ENCODE measurements at regions not wholly inside any gene's neighbourhood (a gene's known extent, or its start where the extent isn't known, plus 50 kb on each side); places are given as distances from the start of the nearest gene placed in this dataset.

- no peaks in the 10 kb centered on the region for H3K27me3 ChIP-seq
- in situ Hi-C loops (cut with MboI; ENCODE audit: low sequenced_read_pairs in 4 of 4): no loop called here
- ATAC-seq (no peak), DNase-seq (no peak)
- H3K9me3 ChIP-seq: no peaks in the 10 kb centered on the region
- intact Hi-C loops (cut with DNase I; ENCODE audit: low total_unique reads): no loop called here
- no peak overlapping the region for H3K4me3 ChIP-seq
- no peaks in the 10 kb centered on the region for H3K36me3 ChIP-seq
- H3K27ac ChIP-seq: no peak overlapping the region
- no peaks in the 10 kb centered on the region for H3K4me1 ChIP-seq
- TF ChIP-seq POLR2A (IDR thresholded peaks at IDR 0.05): no peak
- no peak for TF ChIP-seq CTCF (IDR thresholded peaks at IDR 0.05 in 4 of 5, conservative IDR thresholded peaks at IDR 0.05 in 1 of 5)
These were observed 84.2 kb upstream of the PTPRD start for GRCh38 chr9:10697044-10697443.

GRCh38 chr9:10700291-10700690 is 87.5 kb upstream of the PTPRD start:
- no peak for TF ChIP-seq POLR2A (IDR thresholded peaks at IDR 0.05)
- no peak for TF ChIP-seq CTCF (IDR thresholded peaks at IDR 0.05 in 4 of 5, conservative IDR thresholded peaks at IDR 0.05 in 1 of 5)
- Histone ChIP-seq H3K27ac (no peak overlapping the region), H3K4me3 (no peak overlapping the region), H3K36me3 (no peaks in the 10 kb centered on the region), H3K4me1 (no peaks in the 10 kb centered on the region), H3K9me3 (no peaks in the 10 kb centered on the region), H3K27me3 (no peaks in the 10 kb centered on the region)
- intact Hi-C loops (cut with DNase I; ENCODE audit: low total_unique reads) (no loop called here), in situ Hi-C loops (cut with MboI; ENCODE audit: low sequenced_read_pairs in 4 of 4) (no loop called here)
- ATAC-seq (no peak), DNase-seq (no peak)

- ATAC-seq (no peak), DNase-seq (no peak)
- intact Hi-C loops (cut with DNase I; ENCODE audit: low total_unique reads): no loop called here
- Histone ChIP-seq H3K27me3 (no peaks in the 10 kb centered on the region), H3K4me1 (no peaks in the 10 kb centered on the region), H3K36me3 (no peaks in the 10 kb centered on the region), H3K4me3 (no peak overlapping the region), H3K27ac (no peak overlapping the region), H3K9me3 (no peaks in the 10 kb centered on the region)
- no peak for TF ChIP-seq CTCF (IDR thresholded peaks at IDR 0.05 in 4 of 5, conservative IDR thresholded peaks at IDR 0.05 in 1 of 5)
- TF ChIP-seq POLR2A (IDR thresholded peaks at IDR 0.05): no peak
- in situ Hi-C loops (cut with MboI; ENCODE audit: low sequenced_read_pairs in 4 of 4): no loop called here
These were observed 88.1 kb upstream of the PTPRD start for GRCh38 chr9:10700915-10701314.

GRCh38 chr9:10701906-10702305 is 89.1 kb upstream of the PTPRD start:
- Histone ChIP-seq H3K4me3 (no peak overlapping the region), H3K36me3 (no peaks in the 10 kb centered on the region), H3K9me3 (no peaks in the 10 kb centered on the region), H3K4me1 (no peaks in the 10 kb centered on the region), H3K27me3 (no peaks in the 10 kb centered on the region), H3K27ac (no peak overlapping the region)
- TF ChIP-seq CTCF (IDR thresholded peaks at IDR 0.05 in 4 of 5, conservative IDR thresholded peaks at IDR 0.05 in 1 of 5) (no peak), POLR2A (IDR thresholded peaks at IDR 0.05) (no peak)
- DNase-seq (no peak), ATAC-seq (no peak)
- intact Hi-C loops (cut with DNase I; ENCODE audit: low total_unique reads) (no loop called here), in situ Hi-C loops (cut with MboI; ENCODE audit: low sequenced_read_pairs in 4 of 4) (no loop called here)

- in situ Hi-C loops (cut with MboI; ENCODE audit: low sequenced_read_pairs in 4 of 4): no loop called here
- no peaks in the 10 kb centered on the region for H3K36me3 ChIP-seq
- intact Hi-C loops (cut with DNase I; ENCODE audit: low total_unique reads): no loop called here
- no peaks in the 10 kb centered on the region for H3K4me1 ChIP-seq
- no peak overlapping the region for H3K27ac ChIP-seq
- H3K27me3 ChIP-seq: no peaks in the 10 kb centered on the region
- ATAC-seq (no peak), DNase-seq (no peak)
- no peak for TF ChIP-seq CTCF (IDR thresholded peaks at IDR 0.05 in 4 of 5, conservative IDR thresholded peaks at IDR 0.05 in 1 of 5)
- no peak for TF ChIP-seq POLR2A (IDR thresholded peaks at IDR 0.05)
- no peak overlapping the region for H3K4me3 ChIP-seq
- H3K9me3 ChIP-seq: no peaks in the 10 kb centered on the region
These were observed 90.3 kb upstream of the PTPRD start for GRCh38 chr9:10703139-10703538.
